NT2/D1 (cell line): ENCODE measurements at regions not wholly inside any gene's neighbourhood (a gene's known extent, or its start where the extent isn't known, plus 50 kb on each side); places are given as distances from the start of the nearest gene placed in this dataset.

Source experiments
- DNase-seq: peaks from one replicate; pipeline ENCODE4 v3.0.0-alpha.2; 2011; ENCODE audit warnings: low read depth, low spot score
- H3K27me3 ChIP-seq: 2 replicates; pipeline ENCODE4 v1.6.0; 2011; ENCODE audit warnings: mild to moderate bottlenecking; ENCODE audit not compliant: insufficient read length, insufficient read depth
- H3K36me3 ChIP-seq: 2 replicates; pipeline ENCODE4 v1.6.1; 2011; ENCODE audit warnings: mild to moderate bottlenecking, low read length, mixed read lengths; ENCODE audit not compliant: insufficient read depth, insufficient read length
- H3K4me1 ChIP-seq: 2 replicates; pipeline ENCODE4 v1.5.1; 2011; ENCODE audit not compliant: insufficient read depth, insufficient read length
- H3K4me3 ChIP-seq: 2 replicates; pipeline ENCODE4 v1.5.1; 2011; ENCODE audit warnings: low read depth; ENCODE audit not compliant: insufficient read length
- H3K9ac ChIP-seq: 2 replicates; pipeline ENCODE4 v1.6.0; 2011; ENCODE audit warnings: low read depth; ENCODE audit not compliant: insufficient read length
- H3K9me3 ChIP-seq: 2 replicates; pipeline ENCODE4 v1.5.1; 2011; ENCODE audit warnings: mild to moderate bottlenecking, low read length; ENCODE audit not compliant: insufficient read depth
- SUZ12 ChIP-seq: IDR thresholded peaks from 2 replicates; pipeline ENCODE4 v1.6.1; 2011; ENCODE audit not compliant: insufficient read length, insufficient read depth; ENCODE audit errors: extremely low read depth
- YY1 ChIP-seq: IDR thresholded peaks from 2 replicates; pipeline ENCODE4 v1.6.1; 2011; ENCODE audit not compliant: insufficient read length, insufficient read depth
- ZNF274 ChIP-seq: IDR thresholded peaks from 2 replicates; pipeline ENCODE4 v1.6.1; 2011; ENCODE audit warnings: mild to moderate bottlenecking, low read depth, low read length

DNA sequence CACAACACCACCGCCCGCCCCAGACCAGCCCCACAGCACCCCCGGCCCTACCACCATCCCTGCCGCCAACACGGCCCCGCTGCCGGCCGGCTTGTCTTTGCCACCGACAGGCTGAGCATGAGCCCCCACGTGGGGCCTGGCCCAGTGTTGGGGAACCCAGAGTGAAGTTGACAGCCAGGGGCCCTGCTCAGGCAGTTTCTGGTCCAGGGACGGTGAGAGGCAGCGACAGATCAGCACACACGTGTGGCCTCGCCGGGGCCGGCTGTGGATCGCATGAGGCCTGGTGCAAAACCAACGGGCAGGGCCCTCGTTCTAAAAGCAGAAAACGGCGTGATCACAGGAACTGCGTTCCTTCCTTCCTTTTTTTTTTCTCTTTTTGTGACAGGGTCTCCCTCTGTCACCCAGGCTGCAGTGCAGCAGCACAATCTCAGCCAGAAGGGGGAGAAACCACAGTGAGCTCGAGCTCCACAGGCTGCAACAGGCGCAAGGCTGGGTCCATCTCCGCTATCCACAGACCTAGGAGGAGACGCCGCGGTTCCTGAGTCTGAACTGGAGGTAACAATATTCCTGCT, 50.5 kb upstream of the FBRSL1 start:
- H3K36me3 ChIP-seq, result no peaks in the 10 kb centered on the region
- peaks cover 92% of the 10 kb centered on the region for H3K27me3 ChIP-seq
- peaks cover 9% of the 10 kb centered on the region for H3K9me3 ChIP-seq
- H3K9ac ChIP-seq, result peak overlapping the region; percentile 33
- TF ChIP-seq YY1, result no peak
- TF ChIP-seq SUZ12, result no peak
- TF ChIP-seq ZNF274, result no peak
- no peak for DNase-seq
- peaks cover 17% of the 10 kb centered on the region for H3K4me1 ChIP-seq
- no peak overlapping the region for H3K4me3 ChIP-seq

DNA sequence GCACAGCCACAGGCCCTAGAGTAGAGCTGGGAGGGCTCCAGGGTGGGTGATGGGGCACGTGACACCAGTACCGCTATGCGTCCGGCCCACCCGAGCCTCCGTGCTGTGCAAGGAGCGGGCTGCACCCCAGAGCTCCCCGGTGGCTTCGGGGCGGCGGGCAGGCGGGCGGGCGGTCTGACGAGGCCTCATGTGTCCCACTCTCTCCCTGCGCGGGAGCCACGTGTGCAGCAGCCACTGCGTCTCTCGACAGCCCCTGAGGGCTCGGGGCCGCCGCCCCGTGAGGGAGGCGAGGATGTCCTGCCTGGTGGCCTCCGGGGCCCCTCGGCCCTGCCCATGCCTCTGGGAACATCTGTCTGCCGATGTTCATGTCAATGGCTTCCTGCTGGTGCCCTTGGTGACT, 51.2 kb upstream of the FBRSL1 start:
- no peak overlapping the region for H3K4me3 ChIP-seq
- H3K36me3 ChIP-seq, result no peaks in the 10 kb centered on the region
- peaks cover 15% of the 10 kb centered on the region for H3K4me1 ChIP-seq
- TF ChIP-seq SUZ12 (no peak), YY1 (no peak), ZNF274 (no peak)
- H3K27me3 ChIP-seq, result peaks cover 92% of the 10 kb centered on the region
- H3K9ac ChIP-seq, result no peak overlapping the region
- DNase-seq, result no peak
- peaks cover 9% of the 10 kb centered on the region for H3K9me3 ChIP-seq

- TF ChIP-seq ZNF274 (no peak), YY1 (no peak), SUZ12 (no peak)
- H3K4me3 ChIP-seq, result peak overlapping the region; percentile 10
- DNase-seq, result no peak
Measured at GRCh38 chr12:132437943-132438700, 51.8 kb upstream of the FBRSL1 start.

GRCh38 chr12:132437252-132437932, 52.6 kb upstream of the FBRSL1 start:
- TF ChIP-seq ZNF274, result no peak
- TF ChIP-seq SUZ12, result no peak
- TF ChIP-seq YY1, result no peak
- Histone ChIP-seq H3K36me3 (no peaks in the 10 kb centered on the region), H3K4me1 (peaks cover 19% of the 10 kb centered on the region), H3K27me3 (peaks cover 93% of the 10 kb centered on the region), H3K4me3 (peak overlapping the region; percentile 10), H3K9me3 (peaks cover 9% of the 10 kb centered on the region), H3K9ac (peak overlapping the region; percentile 21)
- peak; percentile 74 for DNase-seq

More at GRCh38 chr12:132437943-132438700, 51.8 kb upstream of the FBRSL1 start:
- Histone ChIP-seq H3K9me3 (peaks cover 9% of the 10 kb centered on the region), H3K36me3 (no peaks in the 10 kb centered on the region), H3K27me3 (peaks cover 92% of the 10 kb centered on the region), H3K9ac (peak overlapping the region; percentile 21), H3K4me1 (peaks cover 17% of the 10 kb centered on the region)

GRCh38 chr12:132436791-132437251, 53.1 kb upstream of the FBRSL1 start:
- no peak overlapping the region for H3K9ac ChIP-seq
- peaks cover 19% of the 10 kb centered on the region for H3K4me1 ChIP-seq
- TF ChIP-seq YY1, result no peak
- TF ChIP-seq ZNF274, result no peak
- TF ChIP-seq SUZ12, result no peak
- DNase-seq, result no peak
- peaks cover 93% of the 10 kb centered on the region for H3K27me3 ChIP-seq
- no peaks in the 10 kb centered on the region for H3K36me3 ChIP-seq
- H3K4me3 ChIP-seq, result no peak overlapping the region
- peaks cover 9% of the 10 kb centered on the region for H3K9me3 ChIP-seq

DNA sequence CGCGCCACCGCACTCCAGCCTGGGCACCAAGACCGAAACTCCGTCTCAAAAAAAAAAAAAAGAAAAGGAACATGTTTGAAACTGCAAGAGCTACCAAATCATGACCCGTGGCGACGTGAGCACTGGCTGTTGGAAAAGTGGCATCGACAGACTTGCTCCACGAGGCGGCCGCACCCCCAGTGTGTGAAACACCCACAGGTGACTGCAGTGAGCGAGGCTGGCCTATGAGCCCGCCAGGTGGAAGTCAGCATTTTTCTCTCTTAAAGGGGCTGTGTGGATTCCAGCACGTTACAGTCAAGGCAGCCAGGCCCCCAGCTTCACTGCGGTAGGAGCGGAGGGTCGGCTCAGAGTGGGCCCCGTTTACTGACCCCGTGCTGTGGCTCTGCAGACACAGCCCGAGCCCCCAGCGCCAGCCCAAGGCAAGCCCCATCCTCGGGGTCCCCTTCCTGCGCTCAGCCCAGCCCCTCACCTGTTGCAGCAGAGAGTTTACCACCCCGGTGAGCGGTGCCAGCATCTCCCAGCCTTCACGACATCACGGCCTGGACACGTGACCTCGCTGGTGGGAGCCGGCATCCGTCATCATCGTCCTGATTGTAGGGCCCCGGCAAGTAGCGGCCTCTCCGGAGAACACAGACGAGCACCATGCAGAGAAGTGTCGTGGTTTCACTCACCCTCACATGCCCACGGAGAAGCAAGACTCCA, 54.3 kb upstream of the FBRSL1 start:
- Histone ChIP-seq H3K27me3 (peaks cover 94% of the 10 kb centered on the region), H3K4me1 (peaks cover 21% of the 10 kb centered on the region), H3K4me3 (no peak overlapping the region), H3K36me3 (no peaks in the 10 kb centered on the region), H3K9me3 (peaks cover 9% of the 10 kb centered on the region), H3K9ac (no peak overlapping the region)
- TF ChIP-seq YY1 (no peak), SUZ12 (no peak), ZNF274 (no peak)
- DNase-seq, result no peak

DNA sequence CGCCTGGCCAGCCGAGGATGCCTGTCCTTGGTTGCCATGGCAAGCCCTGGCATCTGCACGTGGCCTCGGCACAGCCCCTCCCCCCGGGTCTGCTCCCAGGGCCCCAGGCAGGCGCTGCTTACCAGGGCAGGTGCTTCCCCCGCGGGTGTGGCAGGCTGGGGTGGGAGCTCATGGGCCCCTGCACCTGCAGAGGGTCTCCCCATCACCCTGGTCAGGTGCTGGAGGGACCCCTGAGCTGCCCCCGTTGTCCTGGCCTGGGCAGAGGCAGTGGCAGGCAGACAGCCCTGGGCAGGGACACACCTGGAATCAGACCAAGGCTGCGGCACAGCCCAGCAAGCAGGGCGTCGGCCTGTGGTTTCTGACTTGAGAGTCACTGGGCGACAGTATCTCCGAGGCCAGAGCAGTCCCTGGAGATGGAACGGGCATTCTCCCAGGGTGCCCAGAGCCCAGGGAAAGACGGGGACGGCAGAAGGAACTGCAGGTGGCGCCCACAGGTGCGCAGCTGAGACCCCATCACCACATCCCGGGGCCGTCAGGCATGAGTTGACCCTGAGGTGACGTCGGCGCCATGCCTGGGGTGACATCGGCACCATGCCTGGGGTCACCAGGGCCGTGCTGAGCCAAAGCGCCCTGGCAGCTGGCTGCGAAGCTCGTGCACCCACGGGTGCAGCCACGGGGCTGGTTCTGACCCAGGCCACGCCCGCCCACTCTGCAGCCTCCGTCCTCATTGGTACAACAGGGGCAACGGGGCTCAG, 56.1 kb upstream of the FBRSL1 start:
- H3K27me3 ChIP-seq, result peaks cover 94% of the 10 kb centered on the region
- no peak overlapping the region for H3K9ac ChIP-seq
- no peaks in the 10 kb centered on the region for H3K36me3 ChIP-seq
- H3K9me3 ChIP-seq, result peaks cover 9% of the 10 kb centered on the region
- TF ChIP-seq SUZ12, result no peak
- no peak for TF ChIP-seq YY1
- TF ChIP-seq ZNF274, result no peak
- no peak overlapping the region for H3K4me3 ChIP-seq
- H3K4me1 ChIP-seq, result peaks cover 33% of the 10 kb centered on the region
- DNase-seq, result no peak
